Calu3 (cell line): ENCODE measurements at regions not wholly inside any gene's neighbourhood (a gene's known extent, or its start where the extent isn't known, plus 50 kb on each side); places are given as distances from the start of the nearest gene placed in this dataset.

Experiments
- BruUV-seq: library from RNA; stranded (reverse); fragments of 400-500 nt; replicated peaks from 2 replicates; lab custom pipeline; 2021; lab: Mats Ljungman, UMichigan
- CTCF ChIA-PET: fragments of 300-600 bp; sonication (Branson Sonifier 250); formaldehyde crosslinking; loops from one replicate; lab custom pipeline; 2022; ENCODE audit warnings: antibody characterized with exemption; lab: Charles Lee
- DNase-seq: peaks from one replicate; pipeline ENCODE4 v3.0.0; 2022
- H3K27ac Mint-ChIP-seq: one replicate; pipeline ENCODE4 v1.8.0; 2022; ENCODE audit warnings: mixed read lengths; ENCODE audit not compliant: unreplicated experiment
- H3K27me3 Mint-ChIP-seq: one replicate; pipeline ENCODE4 v1.8.0; 2022; ENCODE audit warnings: mixed read lengths; ENCODE audit not compliant: unreplicated experiment
- H3K36me3 Mint-ChIP-seq: one replicate; pipeline ENCODE4 v1.8.0; 2022; ENCODE audit warnings: mild to moderate bottlenecking, moderate library complexity, mixed read lengths; ENCODE audit not compliant: insufficient read depth, unreplicated experiment
- H3K4me1 Mint-ChIP-seq: one replicate; pipeline ENCODE4 v1.8.0; 2022; ENCODE audit warnings: mild to moderate bottlenecking, low read depth, mixed read lengths; ENCODE audit not compliant: unreplicated experiment
- H3K4me3 Mint-ChIP-seq: one replicate; pipeline ENCODE4 v1.8.0; 2022; ENCODE audit warnings: mild to moderate bottlenecking, low read depth, moderate library complexity, mixed read lengths; ENCODE audit not compliant: unreplicated experiment
- H3K9me3 Mint-ChIP-seq: one replicate; pipeline ENCODE4 v1.8.0; 2022; ENCODE audit warnings: low read depth, mixed read lengths; ENCODE audit not compliant: unreplicated experiment
- intact Hi-C: fragments of 100-400 bp; cut with micrococcal nuclease; formaldehyde crosslinking; loops from one replicate; pipeline ENCODE4 v1.10.0; 2022; ENCODE audit not compliant: unreplicated experiment
- TF ChIP-seq, protein P1 (sequence below): fragments of 200-600 bp; IDR thresholded peaks from one replicate; pipeline ENCODE4 v1.8.0; 2022; ENCODE audit warnings: antibody characterized with exemption; ENCODE audit not compliant: unreplicated experiment

DNA sequence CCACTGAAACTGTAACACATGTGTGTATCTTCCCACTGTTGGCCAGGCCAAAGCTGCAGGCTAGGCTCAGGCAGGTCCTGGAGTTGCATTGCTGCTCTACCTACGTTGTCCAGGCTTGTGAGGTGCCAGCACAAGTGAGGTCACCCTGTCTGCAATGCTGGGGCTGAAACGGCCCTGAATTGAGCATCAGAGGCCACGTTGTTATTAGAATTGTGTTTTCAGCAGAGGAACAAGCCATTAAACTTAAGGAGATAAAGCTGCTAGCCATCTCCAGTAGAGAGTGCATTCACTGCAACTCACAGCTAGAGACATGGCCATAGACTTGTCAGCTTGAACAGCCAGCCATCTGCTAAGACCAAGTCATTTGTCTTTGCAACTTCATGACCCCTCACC is 191.8 kb downstream of the SEMA6A start:
- Mint-ChIP-seq H3K4me3 (no peak overlapping the region), H3K27ac (no peak overlapping the region), H3K9me3 (no peaks in the 10 kb centered on the region), H3K4me1 (no peaks in the 10 kb centered on the region), H3K36me3 (no peaks in the 10 kb centered on the region), H3K27me3 (no peaks in the 10 kb centered on the region)
- BruUV-seq, result no TSS peak
- CTCF ChIA-PET, result no interaction called here
- DNase-seq, result no peak
- intact Hi-C loops, result no loop called here
- TF ChIP-seq, protein P1, sequence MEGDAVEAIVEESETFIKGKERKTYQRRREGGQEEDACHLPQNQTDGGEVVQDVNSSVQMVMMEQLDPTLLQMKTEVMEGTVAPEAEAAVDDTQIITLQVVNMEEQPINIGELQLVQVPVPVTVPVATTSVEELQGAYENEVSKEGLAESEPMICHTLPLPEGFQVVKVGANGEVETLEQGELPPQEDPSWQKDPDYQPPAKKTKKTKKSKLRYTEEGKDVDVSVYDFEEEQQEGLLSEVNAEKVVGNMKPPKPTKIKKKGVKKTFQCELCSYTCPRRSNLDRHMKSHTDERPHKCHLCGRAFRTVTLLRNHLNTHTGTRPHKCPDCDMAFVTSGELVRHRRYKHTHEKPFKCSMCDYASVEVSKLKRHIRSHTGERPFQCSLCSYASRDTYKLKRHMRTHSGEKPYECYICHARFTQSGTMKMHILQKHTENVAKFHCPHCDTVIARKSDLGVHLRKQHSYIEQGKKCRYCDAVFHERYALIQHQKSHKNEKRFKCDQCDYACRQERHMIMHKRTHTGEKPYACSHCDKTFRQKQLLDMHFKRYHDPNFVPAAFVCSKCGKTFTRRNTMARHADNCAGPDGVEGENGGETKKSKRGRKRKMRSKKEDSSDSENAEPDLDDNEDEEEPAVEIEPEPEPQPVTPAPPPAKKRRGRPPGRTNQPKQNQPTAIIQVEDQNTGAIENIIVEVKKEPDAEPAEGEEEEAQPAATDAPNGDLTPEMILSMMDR, result no peak

DNA sequence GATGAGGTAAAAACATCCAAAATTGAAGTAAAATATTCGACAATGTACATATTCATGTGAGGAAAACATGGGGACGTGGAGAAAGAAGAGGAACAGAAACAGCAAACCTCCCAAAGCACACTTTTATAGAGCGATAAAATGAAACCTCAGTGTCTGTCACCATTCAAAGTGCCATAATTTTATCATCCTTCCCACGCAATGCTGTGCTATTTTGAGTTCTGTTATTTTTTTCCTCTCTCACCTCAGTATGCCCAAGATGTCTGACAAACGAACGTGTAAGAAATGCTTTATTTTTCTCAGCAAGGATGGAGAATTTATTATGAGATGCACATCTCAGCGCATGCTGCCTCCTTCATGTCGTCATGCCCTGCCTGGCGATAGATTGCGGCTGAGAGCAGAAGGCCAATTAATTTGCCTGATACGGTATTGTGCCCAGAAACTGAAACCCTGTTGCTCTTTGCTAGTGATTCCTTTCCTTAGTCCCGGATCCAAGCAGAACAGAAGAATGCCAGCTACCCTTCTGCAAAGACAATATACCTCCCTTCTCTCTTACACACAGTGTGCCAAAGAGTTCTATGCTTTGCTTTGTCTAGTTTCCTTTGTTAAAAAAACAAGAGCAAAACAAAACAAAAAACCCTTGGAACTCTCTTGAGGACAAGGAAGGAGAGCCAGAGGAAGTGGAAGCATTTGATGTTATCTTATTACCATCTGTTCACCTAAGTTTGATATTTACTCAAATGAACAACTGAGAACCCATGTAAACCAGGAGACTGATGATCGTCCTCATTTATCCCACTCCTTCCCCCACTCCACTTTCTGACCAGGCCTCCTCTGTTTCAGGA is 192.4 kb downstream of the SEMA6A start:
- intact Hi-C loops, result no loop called here
- Mint-ChIP-seq H3K9me3 (no peaks in the 10 kb centered on the region), H3K4me3 (no peak overlapping the region), H3K27me3 (no peaks in the 10 kb centered on the region), H3K4me1 (no peaks in the 10 kb centered on the region), H3K36me3 (no peaks in the 10 kb centered on the region), H3K27ac (no peak overlapping the region)
- CTCF ChIA-PET, result no interaction called here
- TF ChIP-seq, protein P1, result no peak
- BruUV-seq, result no TSS peak
- DNase-seq, result no peak

DNA sequence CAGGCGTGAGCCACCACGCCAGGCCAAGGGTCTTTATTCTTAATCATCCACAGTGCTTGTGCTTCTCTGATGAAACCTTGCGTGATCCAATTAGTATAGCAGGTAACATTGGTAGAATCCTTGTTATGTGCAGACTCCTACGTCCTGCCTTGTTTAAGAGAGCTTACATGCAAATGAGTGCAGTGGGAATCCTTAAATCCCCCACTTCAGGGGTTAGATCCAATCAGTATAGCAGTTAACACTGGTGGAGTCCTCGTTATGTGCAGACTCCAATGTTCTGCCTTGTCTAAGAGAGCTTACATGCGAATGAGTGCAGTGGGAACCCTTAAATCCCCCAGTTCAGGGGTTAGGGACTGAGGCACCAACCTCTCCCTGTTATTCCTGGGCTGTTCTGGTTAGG is 193.4 kb downstream of the SEMA6A start:
- H3K9me3 Mint-ChIP-seq, result no peaks in the 10 kb centered on the region
- BruUV-seq, result no TSS peak

DNA sequence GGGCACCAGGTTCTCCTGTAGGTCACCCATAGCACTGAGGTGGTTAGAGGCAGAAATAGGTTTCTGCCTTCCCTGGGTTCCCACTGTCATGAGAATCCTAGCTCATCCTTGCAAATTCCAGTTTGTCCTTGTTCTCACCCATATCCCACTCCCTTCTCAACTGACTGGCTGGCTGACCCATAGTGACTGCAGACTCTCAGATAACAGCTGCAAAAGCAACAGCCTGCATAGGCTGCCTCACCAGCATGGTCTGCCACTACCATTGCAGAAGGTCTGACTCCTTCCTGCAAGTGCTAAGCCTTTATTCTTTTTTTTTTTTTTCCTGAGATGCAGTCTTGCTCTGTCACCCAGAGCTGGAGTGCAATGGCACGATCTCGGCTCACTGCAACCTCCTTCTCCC is 194.0 kb downstream of the SEMA6A start:
- BruUV-seq, result no TSS peak
- intact Hi-C loops, result no loop called here
- peaks cover 8% of the 10 kb centered on the region for H3K4me1 Mint-ChIP-seq
- TF ChIP-seq, protein P1, result no peak
- no peak overlapping the region for H3K27ac Mint-ChIP-seq
- no peak overlapping the region for H3K4me3 Mint-ChIP-seq
- CTCF ChIA-PET, result interaction anchor here (0.7 kb wide), 1 partner anchor 491 kb away, joined by 3 read pairs; no protein-coding TSS in a partner anchor
- no peaks in the 10 kb centered on the region for H3K27me3 Mint-ChIP-seq
- H3K36me3 Mint-ChIP-seq, result no peaks in the 10 kb centered on the region
- H3K9me3 Mint-ChIP-seq, result no peaks in the 10 kb centered on the region
- no peak for DNase-seq

More for the DNA sequence above, 193.4 kb downstream of the SEMA6A start:
- Mint-ChIP-seq H3K27ac (no peak overlapping the region), H3K36me3 (no peaks in the 10 kb centered on the region), H3K4me3 (no peak overlapping the region), H3K4me1 (peaks cover 7% of the 10 kb centered on the region), H3K27me3 (no peaks in the 10 kb centered on the region)
- CTCF ChIA-PET, result interaction anchor here (0.7 kb wide), 1 partner anchor 492 kb away, joined by 3 read pairs; no protein-coding TSS in a partner anchor
- intact Hi-C loops, result no loop called here
- DNase-seq, result no peak
- TF ChIP-seq, protein P1, result no peak
